ENCODE measurements at regions not wholly inside any gene's neighbourhood (a gene's known extent, or its start where the extent isn't known, plus 50 kb on each side); places are given as distances from the start of the nearest gene placed in this dataset.
"Not testable (repeated sequence)": the region's sequence is repeated elsewhere in the genome, so short reads cannot be mapped to it uniquely, and the experiment has no call there.

DNA sequence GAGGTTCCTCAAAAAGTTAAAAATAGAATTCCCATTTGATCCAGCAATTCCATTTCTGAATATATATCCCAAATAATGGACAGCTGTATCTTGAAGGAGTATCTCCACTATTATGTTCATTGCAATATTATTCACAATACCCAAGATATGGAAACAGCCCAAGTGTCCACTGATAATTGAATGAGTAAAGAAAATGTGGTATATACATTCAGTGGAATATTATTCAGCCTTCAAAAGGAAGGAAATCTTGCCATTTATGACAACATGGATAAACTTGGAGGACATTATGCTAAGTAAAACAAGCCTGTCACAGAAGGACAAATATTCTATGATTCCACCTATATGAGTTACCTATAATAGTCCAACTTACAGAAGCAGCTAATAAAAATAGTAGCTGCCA, 979.0 kb downstream of the SLC6A15 start:
- no peak overlapping the region for H3K4me3 ChIP-seq
- TF ChIP-seq, protein P1, sequence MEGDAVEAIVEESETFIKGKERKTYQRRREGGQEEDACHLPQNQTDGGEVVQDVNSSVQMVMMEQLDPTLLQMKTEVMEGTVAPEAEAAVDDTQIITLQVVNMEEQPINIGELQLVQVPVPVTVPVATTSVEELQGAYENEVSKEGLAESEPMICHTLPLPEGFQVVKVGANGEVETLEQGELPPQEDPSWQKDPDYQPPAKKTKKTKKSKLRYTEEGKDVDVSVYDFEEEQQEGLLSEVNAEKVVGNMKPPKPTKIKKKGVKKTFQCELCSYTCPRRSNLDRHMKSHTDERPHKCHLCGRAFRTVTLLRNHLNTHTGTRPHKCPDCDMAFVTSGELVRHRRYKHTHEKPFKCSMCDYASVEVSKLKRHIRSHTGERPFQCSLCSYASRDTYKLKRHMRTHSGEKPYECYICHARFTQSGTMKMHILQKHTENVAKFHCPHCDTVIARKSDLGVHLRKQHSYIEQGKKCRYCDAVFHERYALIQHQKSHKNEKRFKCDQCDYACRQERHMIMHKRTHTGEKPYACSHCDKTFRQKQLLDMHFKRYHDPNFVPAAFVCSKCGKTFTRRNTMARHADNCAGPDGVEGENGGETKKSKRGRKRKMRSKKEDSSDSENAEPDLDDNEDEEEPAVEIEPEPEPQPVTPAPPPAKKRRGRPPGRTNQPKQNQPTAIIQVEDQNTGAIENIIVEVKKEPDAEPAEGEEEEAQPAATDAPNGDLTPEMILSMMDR (IDR thresholded peaks at IDR 0.05), result no peak
- no peak for ATAC-seq
- no peaks in the 10 kb centered on the region for H3K27me3 ChIP-seq
- no peaks in the 10 kb centered on the region for H3K9me3 ChIP-seq
- intact Hi-C loops (cut with DNase I), result no loop called here
- H3K4me1 ChIP-seq, result no peaks in the 10 kb centered on the region
- no peak overlapping the region for H3K27ac ChIP-seq
- no peaks in the 10 kb centered on the region for H3K36me3 ChIP-seq
- no peak for DNase-seq

DNA sequence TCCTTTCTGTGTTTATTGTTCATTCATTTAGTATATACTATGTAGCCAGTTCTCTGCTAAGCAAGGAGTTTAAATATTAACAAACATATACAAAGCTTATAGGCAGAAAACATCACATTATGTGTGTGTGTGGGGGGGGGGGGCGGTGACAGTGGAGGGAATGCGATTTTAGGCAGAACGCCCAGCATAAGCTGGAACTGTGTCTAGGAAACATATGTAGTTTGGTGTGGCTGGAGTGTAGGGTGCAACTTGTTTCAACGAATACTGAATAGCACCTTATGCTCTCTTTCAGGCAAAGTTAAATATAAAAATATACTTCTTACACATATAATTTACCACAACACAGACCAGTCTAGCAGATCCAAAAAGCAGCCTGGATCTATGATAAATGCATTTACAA, 980.6 kb downstream of the SLC6A15 start:
- no peak overlapping the region for H3K4me3 ChIP-seq
- H3K27ac ChIP-seq, result no peak overlapping the region
- no peaks in the 10 kb centered on the region for H3K9me3 ChIP-seq
- ATAC-seq (no peak), DNase-seq (no peak)
- no peaks in the 10 kb centered on the region for H3K27me3 ChIP-seq
- TF ChIP-seq, protein P1 (IDR thresholded peaks at IDR 0.05), result no peak
- no peaks in the 10 kb centered on the region for H3K4me1 ChIP-seq
- no peaks in the 10 kb centered on the region for H3K36me3 ChIP-seq
- intact Hi-C loops (cut with DNase I), result no loop called here

DNA sequence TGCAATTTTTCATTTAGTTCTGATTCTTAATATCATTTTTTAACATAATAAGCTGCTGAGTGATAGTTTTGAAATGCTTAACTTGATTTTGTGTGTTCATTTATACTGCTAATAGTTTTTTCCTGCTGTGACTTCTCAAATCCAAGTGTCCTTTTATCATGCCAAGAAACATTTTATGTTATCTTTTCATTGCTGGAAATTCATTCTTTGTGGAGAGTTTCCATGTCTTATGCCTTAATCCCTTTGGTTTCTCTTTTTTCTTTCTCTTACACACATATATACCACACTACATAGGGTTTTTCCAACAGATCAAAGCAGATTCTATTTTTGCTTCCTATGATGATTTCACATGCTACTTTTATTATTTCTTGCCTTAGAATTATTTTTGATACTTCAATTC, 981.1 kb downstream of the SLC6A15 start:
- intact Hi-C loops (cut with DNase I), result no loop called here
- Histone ChIP-seq H3K4me3 (no peak overlapping the region), H3K36me3 (no peaks in the 10 kb centered on the region)

DNA sequence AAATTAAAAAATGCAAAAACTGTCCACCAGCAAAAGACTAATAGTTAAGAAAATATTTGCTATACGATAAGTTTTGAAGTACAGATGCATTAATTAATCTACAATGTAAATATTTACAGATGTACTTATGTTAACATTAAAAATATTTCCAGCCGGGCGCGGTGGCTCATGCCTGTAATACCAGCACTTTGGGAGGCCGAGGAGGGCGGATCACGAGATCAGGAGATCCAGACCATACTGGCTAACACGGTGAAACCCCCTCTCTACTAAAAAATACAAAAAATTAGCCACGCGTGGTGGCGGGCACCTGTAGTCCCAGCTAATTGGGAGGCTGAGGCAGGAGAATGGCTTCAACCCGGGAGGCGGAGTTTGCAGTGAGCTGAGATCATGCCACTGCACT, 982.8 kb downstream of the SLC6A15 start:
- DNase-seq; ATAC-seq; intact Hi-C loops (cut with DNase I): not testable (repeated sequence)

More for the DNA sequence above, 981.1 kb downstream of the SLC6A15 start:
- TF ChIP-seq, protein P1 (IDR thresholded peaks at IDR 0.05), result no peak
- Histone ChIP-seq H3K27ac (no peak overlapping the region), H3K4me1 (no peaks in the 10 kb centered on the region), H3K9me3 (no peaks in the 10 kb centered on the region), H3K27me3 (no peaks in the 10 kb centered on the region)
- ATAC-seq, result no peak
- peak in 2 of 4 donors; percentile 13 to 18 for DNase-seq

DNA sequence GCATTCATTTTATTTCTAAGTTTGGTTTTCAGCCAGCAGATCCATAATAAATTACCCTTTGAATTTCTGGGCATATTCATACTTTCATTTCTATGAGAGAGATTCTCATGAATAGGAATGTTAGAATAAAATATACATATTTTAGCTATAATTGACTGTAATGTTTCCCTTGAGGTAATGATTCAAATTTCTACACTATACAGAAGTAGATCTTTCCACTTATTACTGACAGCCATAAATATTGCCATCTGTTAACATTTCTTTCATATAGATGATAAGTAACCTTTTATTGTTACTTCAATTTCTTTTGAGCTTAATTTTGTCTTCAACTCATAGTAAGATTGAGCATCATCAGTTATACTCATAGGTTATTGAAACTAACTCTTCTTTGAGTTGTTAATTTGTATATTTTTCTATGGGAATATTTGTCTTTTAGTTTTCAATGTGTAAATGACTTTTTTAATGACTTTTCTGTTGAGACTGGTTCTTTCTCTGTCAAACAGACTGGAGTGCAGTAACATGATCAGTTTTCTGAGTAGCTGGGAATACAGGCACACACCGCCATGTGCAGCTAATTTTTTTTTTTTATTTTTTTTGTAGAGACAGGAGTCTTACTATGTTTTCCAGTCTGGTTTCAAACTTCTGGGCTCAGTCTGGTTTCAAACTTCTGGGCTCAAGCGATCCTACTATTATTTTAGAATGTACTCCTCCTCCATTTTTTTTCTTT, 991.6 kb downstream of the SLC6A15 start:
- ATAC-seq (no peak), DNase-seq (no peak)
- no peaks in the 10 kb centered on the region for H3K9me3 ChIP-seq
- H3K4me1 ChIP-seq, result no peaks in the 10 kb centered on the region
- H3K27me3 ChIP-seq, result no peaks in the 10 kb centered on the region
- TF ChIP-seq, protein P1 (IDR thresholded peaks at IDR 0.05), result no peak
- intact Hi-C loops (cut with DNase I), result no loop called here
- H3K4me3 ChIP-seq, result no peak overlapping the region
- H3K36me3 ChIP-seq, result no peaks in the 10 kb centered on the region
- no peak overlapping the region for H3K27ac ChIP-seq

More for the DNA sequence above, 982.8 kb downstream of the SLC6A15 start:
- not testable (repeated sequence) for H3K4me1 ChIP-seq, H3K9me3 ChIP-seq, H3K27me3 ChIP-seq, H3K27ac ChIP-seq, H3K4me3 ChIP-seq, H3K36me3 ChIP-seq

DNA sequence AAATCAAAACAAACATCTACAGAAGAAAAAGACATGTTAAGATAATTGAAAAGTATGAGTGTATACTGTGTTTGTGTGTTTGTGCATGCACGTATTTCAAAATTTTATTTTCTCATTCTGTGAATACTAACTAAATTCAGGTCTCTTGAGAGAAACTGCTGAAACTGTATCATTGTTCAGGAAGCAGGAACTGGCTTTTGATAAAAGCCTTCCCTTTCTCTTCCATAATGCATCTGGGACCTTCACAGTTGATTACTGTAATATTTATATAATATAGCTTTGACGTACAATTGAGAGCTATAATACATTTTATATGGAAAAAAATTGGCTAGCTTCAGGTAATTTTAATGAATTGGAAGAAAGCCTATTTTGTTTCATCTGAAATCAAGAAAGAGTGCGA, 993.5 kb downstream of the SLC6A15 start:
- Histone ChIP-seq H3K27ac (no peak overlapping the region), H3K27me3 (no peaks in the 10 kb centered on the region), H3K9me3 (no peaks in the 10 kb centered on the region), H3K36me3 (no peaks in the 10 kb centered on the region), H3K4me1 (no peaks in the 10 kb centered on the region), H3K4me3 (no peak overlapping the region)
- ATAC-seq (no peak), DNase-seq (no peak)
- intact Hi-C loops (cut with DNase I), result no loop called here
- TF ChIP-seq, protein P1 (IDR thresholded peaks at IDR 0.05), result no peak
